NCI-H146 treated with DMSO at 0.1 percent for 48 hours (cell line): ENCODE measurements at regions not wholly inside any gene's neighbourhood (a gene's known extent, or its start where the extent isn't known, plus 50 kb on each side); places are given as distances from the start of the nearest gene placed in this dataset.

Source experiments
- DNase-seq: peaks from one replicate; lab custom pipeline; 2025; ENCODE audit not compliant: unreplicated experiment; lab: John Stamatoyannopoulos, UW

DNA sequence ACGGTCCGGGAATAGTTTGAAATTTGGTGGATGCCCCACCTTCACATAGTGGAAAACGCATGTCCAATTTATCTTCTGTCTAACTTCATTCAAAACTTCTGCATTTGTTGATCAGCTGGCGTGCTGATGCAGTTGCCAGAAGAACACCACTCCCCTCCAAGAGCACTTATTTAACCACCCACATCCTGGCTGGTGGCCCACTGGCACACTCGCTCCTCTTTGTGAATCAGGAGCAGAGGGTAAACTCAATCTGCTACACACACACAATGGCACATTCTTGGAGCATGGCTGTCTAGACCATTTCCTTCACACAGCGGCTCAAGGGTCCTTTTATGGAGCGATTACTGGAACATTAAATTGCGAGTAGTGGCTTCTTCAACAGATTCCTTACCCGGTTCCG lies 55.1 kb upstream of the CEP162 start:
- no peak for DNase-seq

DNA sequence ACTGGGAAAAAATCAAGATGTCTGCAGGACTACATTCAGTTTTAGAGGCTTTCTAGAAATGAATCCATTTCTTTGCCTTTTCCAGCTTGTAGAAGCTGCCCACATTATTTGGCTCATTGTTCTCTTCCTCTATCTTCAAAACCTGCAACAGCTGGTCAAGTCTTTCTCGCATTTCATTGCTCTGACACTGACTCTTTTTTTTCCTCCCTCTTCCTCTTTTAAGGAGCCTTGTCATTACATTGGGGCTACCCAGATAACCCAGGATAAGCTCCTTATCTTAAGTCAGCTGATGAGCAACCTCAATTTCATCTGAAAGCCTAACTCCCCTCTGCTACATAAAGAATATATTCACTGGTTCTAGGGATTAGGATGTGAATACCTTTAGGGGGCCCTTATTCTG lies 53.2 kb upstream of the CEP162 start:
- DNase-seq = no peak

DNA sequence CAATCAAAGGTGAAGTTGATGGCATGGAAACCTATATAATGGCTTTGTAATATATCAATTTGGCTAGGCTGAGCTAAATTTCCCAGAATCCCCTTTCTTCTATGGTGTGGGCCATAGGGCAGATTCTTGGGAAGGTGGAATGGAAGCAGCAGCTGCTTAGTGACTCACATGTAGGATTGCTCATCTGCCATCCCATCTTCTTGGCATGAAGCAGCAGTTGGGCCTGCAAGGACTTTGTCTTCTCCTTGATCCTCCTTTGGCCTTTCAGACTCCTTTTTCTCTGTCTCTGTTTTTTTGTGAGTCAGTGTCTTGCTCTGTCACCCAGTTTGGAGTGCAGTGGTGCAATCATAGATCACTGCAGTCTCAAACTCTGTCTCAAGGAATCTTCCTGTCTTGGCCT lies 52.6 kb upstream of the CEP162 start:
- no peak for DNase-seq

DNA sequence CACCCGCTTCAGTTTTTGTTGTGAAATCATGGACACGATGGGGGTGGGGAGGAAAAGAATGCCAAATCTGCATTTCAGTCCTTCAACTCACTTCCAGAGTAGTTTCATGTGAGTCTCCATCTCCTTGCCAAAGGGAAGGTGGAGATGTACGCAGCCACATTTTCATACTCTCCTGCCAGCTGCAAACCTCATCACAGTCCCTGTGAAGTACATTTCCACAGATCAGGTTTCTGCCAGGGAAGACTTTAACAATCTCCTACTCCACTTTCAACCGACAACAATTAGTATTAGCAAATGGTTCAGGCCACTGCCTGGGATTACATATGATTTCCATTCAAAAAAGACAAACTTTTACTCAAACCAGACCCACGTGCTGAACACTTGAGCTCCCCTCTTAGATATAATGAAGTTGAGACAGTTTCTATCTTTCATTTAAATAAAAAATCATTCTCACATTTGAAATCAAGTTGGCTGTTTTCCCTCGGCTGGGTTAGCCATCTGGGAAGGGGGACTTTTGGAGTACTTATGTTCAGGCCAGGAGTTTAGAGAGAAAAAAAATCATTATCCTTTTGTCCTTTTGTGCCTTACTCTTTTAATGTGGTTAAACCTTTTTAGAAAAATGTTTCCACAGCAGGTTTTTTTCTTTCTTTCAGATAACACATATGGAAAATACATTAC lies 51.0 kb upstream of the CEP162 start:
- DNase-seq = no peak
